Activated CD4-positive, alpha-beta memory T cell treated with anti-CD3 and anti-CD28 coated beads for 36 hours (primary cell): ENCODE measurements at regions not wholly inside any gene's neighbourhood (a gene's known extent, or its start where the extent isn't known, plus 50 kb on each side); places are given as distances from the start of the nearest gene placed in this dataset.
"Not testable (repeated sequence)": the region's sequence is repeated elsewhere in the genome, so short reads cannot be mapped to it uniquely, and the experiment has no call there.

Experiments used
- CTCF ChIA-PET: fragments of 350-600 bp; sonication (Branson Sonifier 250); formaldehyde crosslinking; loops from one replicate; lab custom pipeline; 2021; ENCODE audit warnings: antibody characterized with exemption, inconsistent platforms; lab: Charles Lee
- POLR2A ChIA-PET: fragments of 350-600 bp; sonication (Branson Sonifier 250); formaldehyde crosslinking; loops from one replicate; lab custom pipeline; 2021; ENCODE audit warnings: antibody characterized with exemption; lab: Charles Lee
- DNase-seq: peaks from one replicate; pipeline ENCODE4 v3.0.0-alpha.2; 2020
- H3K27ac Mint-ChIP-seq: one replicate; pipeline ENCODE4 v1.8.0; 2021; ENCODE audit warnings: mixed read lengths
- H3K27me3 Mint-ChIP-seq: one replicate; pipeline ENCODE4 v1.8.0; 2021; ENCODE audit warnings: mixed read lengths
- H3K36me3 Mint-ChIP-seq: one replicate; pipeline ENCODE4 v1.8.0; 2021; ENCODE audit warnings: mixed read lengths
- H3K4me1 Mint-ChIP-seq: one replicate; pipeline ENCODE4 v1.8.0; 2021; ENCODE audit warnings: low read depth, mixed read lengths
- H3K4me3 Mint-ChIP-seq: one replicate; pipeline ENCODE4 v1.8.0; 2021; ENCODE audit warnings: mild to moderate bottlenecking, mixed read lengths
- H3K9me3 Mint-ChIP-seq: one replicate; pipeline ENCODE4 v1.8.0; 2021; ENCODE audit warnings: mixed read lengths
- intact Hi-C: fragments of 100-400 bp; cut with micrococcal nuclease; formaldehyde crosslinking; loops from one replicate; pipeline ENCODE4 v1.15.1; 2023

DNA sequence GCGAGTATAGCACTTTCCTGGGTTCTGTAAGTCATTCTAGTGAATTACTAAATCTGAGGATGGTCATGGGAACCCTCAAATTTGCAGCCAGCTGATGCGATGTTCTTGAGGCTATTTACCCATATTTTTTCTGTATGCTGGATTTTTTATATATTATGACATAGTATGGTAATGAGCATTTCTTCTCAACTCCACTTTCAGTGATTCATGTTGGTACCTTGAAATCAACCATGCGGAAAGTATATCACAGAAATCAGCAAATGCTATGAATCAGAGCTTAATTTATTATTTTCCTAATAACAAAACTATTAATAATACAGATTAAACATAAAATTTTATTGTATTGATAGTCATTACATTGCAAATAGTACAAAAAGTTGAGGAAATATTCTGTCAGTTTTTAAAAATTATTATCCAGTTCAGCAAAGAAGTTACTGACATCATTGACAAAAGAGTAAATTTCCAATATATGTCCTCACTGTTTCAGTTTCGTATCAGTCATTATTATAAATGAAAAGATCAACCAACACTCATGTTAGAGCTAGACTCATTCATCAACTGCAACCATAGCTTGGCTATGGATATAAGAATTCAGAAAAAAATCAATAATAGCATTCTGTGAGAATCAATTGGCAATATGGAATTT lies 164.3 kb upstream of the SETMAR start:
- intact Hi-C loops, result no loop called here
- no peak for DNase-seq
- Mint-ChIP-seq H3K4me1 (no peaks in the 10 kb centered on the region), H3K36me3 (peaks cover 3% of the 10 kb centered on the region), H3K9me3 (peaks cover 6% of the 10 kb centered on the region), H3K27ac (no peak overlapping the region), H3K27me3 (no peaks in the 10 kb centered on the region), H3K4me3 (no peak overlapping the region)
- ChIA-PET POLR2A (no interaction called here), CTCF (no interaction called here)

DNA sequence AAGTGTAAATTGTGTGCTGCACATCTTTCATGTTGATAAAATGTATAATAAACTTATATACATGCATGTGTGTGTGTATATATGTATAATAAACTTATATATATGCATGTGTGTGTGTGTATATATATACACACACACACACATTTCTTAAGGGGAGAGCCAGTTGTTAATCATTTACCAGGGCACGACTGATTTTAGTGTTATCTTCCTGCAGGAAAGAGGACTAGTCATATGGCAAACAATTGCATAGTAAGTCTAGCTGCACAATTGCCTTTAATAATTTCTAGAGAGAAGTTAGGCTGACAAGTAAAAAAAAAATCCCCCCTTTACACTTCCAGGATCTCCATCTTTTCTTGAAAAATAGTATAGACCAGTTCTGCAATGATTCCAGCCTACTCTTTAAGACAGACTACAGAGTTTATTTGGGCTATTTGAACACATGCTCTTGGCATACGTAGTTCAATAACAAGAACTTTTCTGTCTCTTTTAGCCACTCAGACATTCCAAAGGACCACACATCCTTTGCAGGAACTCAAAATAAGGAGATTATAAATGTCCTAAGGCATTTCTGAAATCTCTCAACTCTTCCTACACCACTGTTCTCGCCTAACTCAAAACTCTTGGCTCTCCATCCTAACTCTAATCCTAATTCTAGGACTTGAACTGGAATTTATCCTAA lies 163.6 kb upstream of the SETMAR start:
- ChIA-PET CTCF (no interaction called here), POLR2A (no interaction called here)
- intact Hi-C loops, result no loop called here
- H3K9me3 Mint-ChIP-seq, result no peaks in the 10 kb centered on the region
- H3K4me1 Mint-ChIP-seq, result no peaks in the 10 kb centered on the region
- H3K27ac Mint-ChIP-seq, result no peak overlapping the region
- H3K27me3 Mint-ChIP-seq, result no peaks in the 10 kb centered on the region
- H3K4me3 Mint-ChIP-seq, result no peak overlapping the region
- H3K36me3 Mint-ChIP-seq, result peaks cover 3% of the 10 kb centered on the region
- no peak for DNase-seq

- POLR2A ChIA-PET, result no interaction called here
- Mint-ChIP-seq H3K36me3 (no peaks in the 10 kb centered on the region), H3K9me3 (no peaks in the 10 kb centered on the region), H3K4me3 (no peak overlapping the region), H3K27me3 (no peaks in the 10 kb centered on the region), H3K4me1 (no peaks in the 10 kb centered on the region), H3K27ac (no peak overlapping the region)
- DNase-seq, result no peak
- intact Hi-C loops, result no loop called here
- CTCF ChIA-PET, result no interaction called here
Observed at GRCh38 chr3:4140921-4141320, 162.2 kb upstream of the SETMAR start.

GRCh38 chr3:4147556-4148118 lies 155.5 kb upstream of the SETMAR start:
- no peak for DNase-seq
- Mint-ChIP-seq H3K27ac (no peak overlapping the region), H3K36me3 (no peaks in the 10 kb centered on the region), H3K9me3 (no peaks in the 10 kb centered on the region), H3K4me1 (no peaks in the 10 kb centered on the region), H3K4me3 (no peak overlapping the region), H3K27me3 (no peaks in the 10 kb centered on the region)
- ChIA-PET CTCF (no interaction called here), POLR2A (no interaction called here)
- intact Hi-C loops, result no loop called here

GRCh38 chr3:4149296-4149695 lies 153.9 kb upstream of the SETMAR start:
- Mint-ChIP-seq H3K36me3 (no peaks in the 10 kb centered on the region), H3K4me3 (no peak overlapping the region), H3K9me3 (no peaks in the 10 kb centered on the region), H3K27ac (no peak overlapping the region), H3K27me3 (no peaks in the 10 kb centered on the region), H3K4me1 (no peaks in the 10 kb centered on the region)
- POLR2A ChIA-PET, result no interaction called here
- intact Hi-C loops, result no loop called here
- DNase-seq, result no peak
- CTCF ChIA-PET, result no interaction called here

GRCh38 chr3:4150816-4151215 lies 152.4 kb upstream of the SETMAR start:
- no peaks in the 10 kb centered on the region for H3K27me3 Mint-ChIP-seq
- DNase-seq, result no peak
- CTCF ChIA-PET, result no interaction called here
- intact Hi-C loops, result no loop called here
- no peaks in the 10 kb centered on the region for H3K36me3 Mint-ChIP-seq
- no peaks in the 10 kb centered on the region for H3K4me1 Mint-ChIP-seq
- H3K4me3 Mint-ChIP-seq, result no peak overlapping the region
- POLR2A ChIA-PET, result no interaction called here
- no peak overlapping the region for H3K27ac Mint-ChIP-seq
- no peaks in the 10 kb centered on the region for H3K9me3 Mint-ChIP-seq

DNA sequence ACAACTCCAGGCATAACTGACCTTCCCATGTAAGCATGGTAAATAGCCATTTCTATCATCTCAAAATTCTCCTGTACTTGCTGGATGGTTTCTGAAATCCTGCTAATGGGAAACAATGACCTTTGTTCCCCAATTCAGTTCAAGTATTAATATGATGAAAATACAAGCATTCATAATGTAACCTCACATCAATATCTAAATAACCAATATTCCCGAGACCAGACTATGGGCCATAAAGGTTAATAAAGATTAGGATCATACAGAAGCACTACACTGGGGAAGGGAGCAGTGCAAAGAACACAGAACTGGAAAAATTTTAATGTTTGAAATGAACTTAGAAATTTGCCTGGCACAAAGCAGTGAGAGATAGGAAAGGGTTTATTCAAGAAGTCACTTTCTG lies 151.3 kb upstream of the SETMAR start:
- no peak overlapping the region for H3K27ac Mint-ChIP-seq
- intact Hi-C loops, result no loop called here
- no peaks in the 10 kb centered on the region for H3K27me3 Mint-ChIP-seq
- CTCF ChIA-PET, result no interaction called here
- POLR2A ChIA-PET, result no interaction called here
- H3K9me3 Mint-ChIP-seq, result no peaks in the 10 kb centered on the region
- no peaks in the 10 kb centered on the region for H3K36me3 Mint-ChIP-seq
- DNase-seq, result no peak
- H3K4me1 Mint-ChIP-seq, result no peaks in the 10 kb centered on the region
- H3K4me3 Mint-ChIP-seq, result no peak overlapping the region

DNA sequence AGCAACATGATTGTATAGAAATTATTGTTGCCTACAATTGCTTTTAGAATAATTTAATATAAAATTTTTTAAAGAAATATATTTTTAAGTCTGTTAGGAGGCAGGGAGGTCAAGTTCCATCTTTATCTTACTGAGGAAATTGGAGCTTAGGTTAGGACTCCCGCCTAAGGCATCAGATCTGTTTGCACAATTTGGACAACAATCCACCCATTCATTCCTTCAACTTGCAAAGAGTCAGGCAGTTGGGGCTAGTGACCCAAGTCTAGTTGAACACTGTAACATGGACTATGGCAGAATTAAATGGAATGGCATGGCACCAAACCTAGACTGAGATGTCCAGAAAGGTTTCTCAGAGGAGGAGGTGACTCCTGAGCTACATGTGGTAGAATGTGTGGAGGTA lies 149.4 kb upstream of the SETMAR start:
- Mint-ChIP-seq H3K4me3 (no peak overlapping the region), H3K27me3 (no peaks in the 10 kb centered on the region), H3K27ac (no peak overlapping the region), H3K36me3 (no peaks in the 10 kb centered on the region), H3K4me1 (no peaks in the 10 kb centered on the region), H3K9me3 (no peaks in the 10 kb centered on the region)
- POLR2A ChIA-PET, result no interaction called here
- no peak for DNase-seq
- CTCF ChIA-PET, result no interaction called here
- intact Hi-C loops, result no loop called here

DNA sequence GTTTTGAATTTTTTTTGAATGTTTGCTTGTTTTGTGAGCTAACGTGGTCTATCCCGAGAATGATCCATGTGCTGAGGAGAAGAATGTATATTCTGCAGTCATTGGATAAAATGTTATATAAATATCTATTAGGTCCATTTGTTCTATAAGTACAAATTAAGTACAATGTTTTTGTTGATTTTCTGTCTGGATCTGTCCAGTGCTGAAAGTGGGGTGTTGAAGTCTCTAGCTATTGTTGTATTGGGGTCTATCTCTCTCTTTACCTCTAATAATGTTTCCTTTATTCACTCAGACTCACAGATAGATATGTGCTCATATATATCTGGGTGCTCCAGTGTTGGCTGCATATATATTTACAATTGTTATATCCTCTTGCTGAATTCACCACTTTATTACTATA lies 144.8 kb upstream of the SETMAR start:
- Mint-ChIP-seq H3K27ac (no peak overlapping the region), H3K4me1 (no peaks in the 10 kb centered on the region), H3K27me3 (no peaks in the 10 kb centered on the region), H3K9me3 (no peaks in the 10 kb centered on the region), H3K4me3 (no peak overlapping the region), H3K36me3 (peaks cover under 1% of the 10 kb centered on the region)
- CTCF ChIA-PET, result no interaction called here
- POLR2A ChIA-PET, result no interaction called here
- no peak for DNase-seq
- intact Hi-C loops, result no loop called here

DNA sequence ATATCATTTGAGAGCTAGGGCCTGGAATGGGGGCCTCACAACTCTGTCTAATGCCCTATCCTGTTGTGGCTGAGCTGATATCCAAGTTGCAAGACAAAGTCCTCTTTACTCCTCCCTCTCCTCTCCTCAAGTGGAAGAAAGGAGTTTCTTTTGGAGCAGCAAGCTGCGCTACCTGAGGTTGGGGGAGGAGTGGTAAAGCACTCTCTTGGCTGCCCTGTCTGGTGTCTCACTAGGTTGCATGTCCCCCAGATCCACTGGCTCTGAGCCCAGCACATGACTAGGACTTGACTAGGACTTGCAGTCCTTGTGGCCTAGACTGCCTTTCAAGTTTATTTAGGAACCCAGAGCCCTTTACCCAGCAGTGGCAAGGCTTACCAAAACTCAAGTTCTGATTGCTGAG lies 141.1 kb upstream of the SETMAR start:
- Mint-ChIP-seq H3K36me3 (peaks cover 1% of the 10 kb centered on the region), H3K27ac (no peak overlapping the region), H3K27me3 (no peaks in the 10 kb centered on the region), H3K4me1 (no peaks in the 10 kb centered on the region), H3K9me3 (no peaks in the 10 kb centered on the region), H3K4me3 (no peak overlapping the region)
- ChIA-PET CTCF (no interaction called here), POLR2A (no interaction called here)
- no peak for DNase-seq
- intact Hi-C loops, result no loop called here

GRCh38 chr3:4163011-4163410 lies 140.2 kb upstream of the SETMAR start:
- no peaks in the 10 kb centered on the region for H3K9me3 Mint-ChIP-seq
- DNase-seq, result no peak
- no peak overlapping the region for H3K27ac Mint-ChIP-seq
- intact Hi-C loops, result no loop called here
- no peak overlapping the region for H3K4me3 Mint-ChIP-seq
- H3K36me3 Mint-ChIP-seq, result peaks cover 1% of the 10 kb centered on the region
- no peaks in the 10 kb centered on the region for H3K27me3 Mint-ChIP-seq
- CTCF ChIA-PET, result no interaction called here
- H3K4me1 Mint-ChIP-seq, result no peaks in the 10 kb centered on the region
- POLR2A ChIA-PET, result no interaction called here

DNA sequence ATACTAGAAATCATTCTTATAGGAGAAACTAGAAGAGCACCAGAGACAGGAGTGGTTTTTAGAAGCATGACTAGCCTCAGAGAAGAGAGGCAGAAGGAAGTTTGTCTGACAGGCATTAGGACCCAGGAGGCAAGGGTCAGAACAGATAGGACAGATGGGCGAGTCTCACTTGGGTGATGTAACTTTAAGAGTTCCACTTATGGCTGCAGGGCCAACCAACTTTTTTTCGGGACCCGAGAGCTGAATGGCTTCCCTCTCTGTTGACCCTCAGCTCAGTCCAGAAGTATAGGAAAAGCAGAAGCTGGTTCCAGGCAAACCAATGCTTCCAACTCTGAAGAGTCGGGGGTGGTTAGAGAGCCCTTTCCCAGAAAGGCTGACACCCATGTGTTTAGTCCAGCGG lies 136.6 kb upstream of the SETMAR start:
- ChIA-PET POLR2A (no interaction called here), CTCF (no interaction called here)
- intact Hi-C loops, result no loop called here
- H3K27me3 Mint-ChIP-seq, result no peaks in the 10 kb centered on the region
- no peak for DNase-seq
- H3K9me3 Mint-ChIP-seq, result no peaks in the 10 kb centered on the region
- peaks cover 1% of the 10 kb centered on the region for H3K36me3 Mint-ChIP-seq
- H3K4me1 Mint-ChIP-seq, result no peaks in the 10 kb centered on the region
- H3K27ac Mint-ChIP-seq, result no peak overlapping the region
- H3K4me3 Mint-ChIP-seq, result no peak overlapping the region

- intact Hi-C loops, H3K9me3 Mint-ChIP-seq, DNase-seq, POLR2A ChIA-PET, H3K27me3 Mint-ChIP-seq, H3K4me1 Mint-ChIP-seq, H3K27ac Mint-ChIP-seq, CTCF ChIA-PET, H3K36me3 Mint-ChIP-seq, H3K4me3 Mint-ChIP-seq: not testable (repeated sequence)
Observed at GRCh38 chr3:4167230-4167629, 135.9 kb upstream of the SETMAR start.
